ENCODE measurements at regions not wholly inside any gene's neighbourhood (a gene's known extent, or its start where the extent isn't known, plus 50 kb on each side); places are given as distances from the start of the nearest gene placed in this dataset.

- no peak for TF ChIP-seq CTCF (IDR thresholded peaks at IDR 0.05)
- Mint-ChIP-seq H3K4me1 (peaks cover 6% of the 10 kb centered on the region), H3K27ac (no peak overlapping the region), H3K36me3 (ENCODE audit: low read depth) (no peaks in the 10 kb centered on the region), H3K4me3 (no peak overlapping the region), H3K9me3 (peaks cover 38% of the 10 kb centered on the region), H3K27me3 (ENCODE audit: low read depth, poor library complexity) (no peaks in the 10 kb centered on the region)
- DNase-seq: no peak
Measured at GRCh38 chrX:46380148-46380752, 165.0 kb downstream of the ZNF674 start.

GRCh38 chrX:46376246-46376885 is 168.9 kb downstream of the ZNF674 start:
- peaks cover 19% of the 10 kb centered on the region for H3K4me1 Mint-ChIP-seq
- peak; percentile 10 for DNase-seq
- no peak overlapping the region for H3K27ac Mint-ChIP-seq
- H3K9me3 Mint-ChIP-seq: peaks cover 41% of the 10 kb centered on the region
- TF ChIP-seq CTCF (IDR thresholded peaks at IDR 0.05): no peak
- no peak overlapping the region for H3K4me3 Mint-ChIP-seq
- H3K36me3 Mint-ChIP-seq (ENCODE audit: low read depth): no peaks in the 10 kb centered on the region
- no peaks in the 10 kb centered on the region for H3K27me3 Mint-ChIP-seq (ENCODE audit: low read depth, poor library complexity)

GRCh38 chrX:46375831-46376230 is 169.4 kb downstream of the ZNF674 start:
- Mint-ChIP-seq H3K36me3 (ENCODE audit: low read depth) (no peaks in the 10 kb centered on the region), H3K27me3 (ENCODE audit: low read depth, poor library complexity) (no peaks in the 10 kb centered on the region), H3K9me3 (peaks cover 38% of the 10 kb centered on the region), H3K4me3 (no peak overlapping the region), H3K27ac (no peak overlapping the region), H3K4me1 (peaks cover 19% of the 10 kb centered on the region)
- no peak for TF ChIP-seq CTCF (IDR thresholded peaks at IDR 0.05)
- no peak for DNase-seq

- Mint-ChIP-seq H3K9me3 (peaks cover 28% of the 10 kb centered on the region), H3K4me3 (no peak overlapping the region), H3K36me3 (ENCODE audit: low read depth) (no peaks in the 10 kb centered on the region), H3K27me3 (ENCODE audit: low read depth, poor library complexity) (no peaks in the 10 kb centered on the region), H3K4me1 (peaks cover 19% of the 10 kb centered on the region), H3K27ac (no peak overlapping the region)
- no peak for TF ChIP-seq CTCF (IDR thresholded peaks at IDR 0.05)
- DNase-seq: no peak
Measured at GRCh38 chrX:46374371-46374770, 170.8 kb downstream of the ZNF674 start.

- no peaks in the 10 kb centered on the region for H3K36me3 Mint-ChIP-seq (ENCODE audit: low read depth)
Measured at GRCh38 chrX:46367491-46367890, 177.7 kb downstream of the ZNF674 start.

More at GRCh38 chrX:46367491-46367890, 177.7 kb downstream of the ZNF674 start:
- DNase-seq: no peak
- Mint-ChIP-seq H3K27ac (no peak overlapping the region), H3K9me3 (peaks cover 32% of the 10 kb centered on the region), H3K4me3 (no peak overlapping the region), H3K4me1 (no peaks in the 10 kb centered on the region), H3K27me3 (ENCODE audit: low read depth, poor library complexity) (no peaks in the 10 kb centered on the region)
- TF ChIP-seq CTCF (IDR thresholded peaks at IDR 0.05): no peak
